HG03064 (cell line): ENCODE measurements at regions not wholly inside any gene's neighbourhood (a gene's known extent, or its start where the extent isn't known, plus 50 kb on each side); places are given as distances from the start of the nearest gene placed in this dataset.
A peak's percentile ranks its signal among the peaks of the same experiment; 100 is the strongest.

Experiments
- ATAC-seq: cut with Tn5 transposase; IDR thresholded peaks from one replicate; pipeline ENCODE4 v1.9.1; 2021; ENCODE audit warnings: low read depth; ENCODE audit not compliant: unreplicated experiment

- no peak for ATAC-seq
Observed at GRCh38 chr1:229023651-229024300, 247.1 kb upstream of the RAB4A start.

GRCh38 chr1:229024528-229025130, 246.3 kb upstream of the RAB4A start:
- no peak for ATAC-seq

- ATAC-seq = no peak
Observed at GRCh38 chr1:229025576-229025975, 245.3 kb upstream of the RAB4A start.

GRCh38 chr1:229027158-229027557, 243.8 kb upstream of the RAB4A start:
- no peak for ATAC-seq

- ATAC-seq = no peak
Observed at GRCh38 chr1:229027622-229028182, 243.2 kb upstream of the RAB4A start.

GRCh38 chr1:229028544-229028943, 242.4 kb upstream of the RAB4A start:
- no peak for ATAC-seq

GRCh38 chr1:229028987-229029878, 241.7 kb upstream of the RAB4A start:
- no peak for ATAC-seq

- no peak for ATAC-seq
Observed at GRCh38 chr1:229029879-229030235, 241.1 kb upstream of the RAB4A start.

- no peak for ATAC-seq
Observed at GRCh38 chr1:229030630-229031029, 240.3 kb upstream of the RAB4A start.

- no peak for ATAC-seq
Observed at GRCh38 chr1:229031061-229031460, 239.8 kb upstream of the RAB4A start.

GRCh38 chr1:229031481-229032341, 239.2 kb upstream of the RAB4A start:
- ATAC-seq = no peak

- ATAC-seq = no peak
Observed at GRCh38 chr1:229032375-229032774, 238.5 kb upstream of the RAB4A start.

GRCh38 chr1:229033480-229033879, 237.4 kb upstream of the RAB4A start:
- ATAC-seq = no peak

- no peak for ATAC-seq
Observed at GRCh38 chr1:229034342-229034741, 236.6 kb upstream of the RAB4A start.

- ATAC-seq = peak; percentile 88
Observed at GRCh38 chr1:229035054-229035747, 235.7 kb upstream of the RAB4A start.

- no peak for ATAC-seq
Observed at GRCh38 chr1:229035748-229036082, 235.2 kb upstream of the RAB4A start.

GRCh38 chr1:229037806-229038405, 233.0 kb upstream of the RAB4A start:
- no peak for ATAC-seq

GRCh38 chr1:229040630-229041358, 230.1 kb upstream of the RAB4A start:
- no peak for ATAC-seq

- no peak for ATAC-seq
Observed at GRCh38 chr1:229041946-229042345, 229.0 kb upstream of the RAB4A start.
